Choroid plexus epithelial cell (primary cell): ENCODE measurements at regions not wholly inside any gene's neighbourhood (a gene's known extent, or its start where the extent isn't known, plus 50 kb on each side); places are given as distances from the start of the nearest gene placed in this dataset.
"Not testable (repeated sequence)": the region's sequence is repeated elsewhere in the genome, so short reads cannot be mapped to it uniquely, and the experiment has no call there.

Experiments used
- DNase-seq: peaks from one replicate; pipeline ENCODE4 v3.0.0-alpha.2; 2010; ENCODE audit warnings: low read depth
- H3K4me3 ChIP-seq: 2 replicates; pipeline ENCODE4 v1.5.1; 2011; ENCODE audit warnings: low read depth, mild to moderate bottlenecking, control low read depth, low read length, moderate library complexity
- TF ChIP-seq, protein P1 (sequence below): conservative IDR thresholded peaks from 2 replicates; pipeline ENCODE4 v1.5.1; 2011; ENCODE audit warnings: low read depth, mild to moderate bottlenecking, control low read depth, inconsistent platforms, low read length, moderate library complexity

GRCh38 chr3:159030886-159031679 is 229.2 kb downstream of the MFSD1 start:
- TF ChIP-seq, protein P1, sequence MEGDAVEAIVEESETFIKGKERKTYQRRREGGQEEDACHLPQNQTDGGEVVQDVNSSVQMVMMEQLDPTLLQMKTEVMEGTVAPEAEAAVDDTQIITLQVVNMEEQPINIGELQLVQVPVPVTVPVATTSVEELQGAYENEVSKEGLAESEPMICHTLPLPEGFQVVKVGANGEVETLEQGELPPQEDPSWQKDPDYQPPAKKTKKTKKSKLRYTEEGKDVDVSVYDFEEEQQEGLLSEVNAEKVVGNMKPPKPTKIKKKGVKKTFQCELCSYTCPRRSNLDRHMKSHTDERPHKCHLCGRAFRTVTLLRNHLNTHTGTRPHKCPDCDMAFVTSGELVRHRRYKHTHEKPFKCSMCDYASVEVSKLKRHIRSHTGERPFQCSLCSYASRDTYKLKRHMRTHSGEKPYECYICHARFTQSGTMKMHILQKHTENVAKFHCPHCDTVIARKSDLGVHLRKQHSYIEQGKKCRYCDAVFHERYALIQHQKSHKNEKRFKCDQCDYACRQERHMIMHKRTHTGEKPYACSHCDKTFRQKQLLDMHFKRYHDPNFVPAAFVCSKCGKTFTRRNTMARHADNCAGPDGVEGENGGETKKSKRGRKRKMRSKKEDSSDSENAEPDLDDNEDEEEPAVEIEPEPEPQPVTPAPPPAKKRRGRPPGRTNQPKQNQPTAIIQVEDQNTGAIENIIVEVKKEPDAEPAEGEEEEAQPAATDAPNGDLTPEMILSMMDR, result no peak
- H3K4me3 ChIP-seq, result no peak overlapping the region
- no peak for DNase-seq

DNA sequence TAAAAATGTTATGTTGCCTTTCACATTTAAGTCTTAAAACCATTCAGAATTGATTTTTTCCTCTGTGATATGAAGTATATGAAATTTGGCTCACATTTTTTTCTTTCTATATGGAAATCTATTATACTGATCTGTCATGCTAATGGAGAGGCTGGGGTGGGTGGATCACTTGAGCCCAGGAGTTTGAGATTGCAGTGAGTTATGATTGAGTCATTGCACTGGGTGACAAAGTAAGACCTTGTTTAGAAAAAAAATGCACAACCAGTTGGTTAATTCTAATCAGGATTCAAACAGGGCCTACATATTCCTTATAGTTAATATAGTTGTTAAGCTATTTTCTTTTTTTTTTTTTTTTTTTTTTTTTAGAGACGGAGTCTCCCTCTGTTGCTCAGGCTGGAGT is 230.5 kb downstream of the MFSD1 start:
- DNase-seq, result no peak
- TF ChIP-seq, protein P1, result no peak

GRCh38 chr3:159038405-159038804 is 236.6 kb downstream of the MFSD1 start:
- no peak overlapping the region for H3K4me3 ChIP-seq
- TF ChIP-seq, protein P1, result no peak
- DNase-seq, result no peak

More for the DNA sequence above, 230.5 kb downstream of the MFSD1 start:
- no peak overlapping the region for H3K4me3 ChIP-seq

GRCh38 chr3:159039286-159039685 is 237.4 kb downstream of the MFSD1 start:
- H3K4me3 ChIP-seq, result no peak overlapping the region
- TF ChIP-seq, protein P1, result no peak

GRCh38 chr3:159045279-159045885 is 243.5 kb downstream of the MFSD1 start:
- TF ChIP-seq, protein P1, result no peak
- no peak for DNase-seq
- H3K4me3 ChIP-seq, result no peak overlapping the region

More at GRCh38 chr3:159039286-159039685, 237.4 kb downstream of the MFSD1 start:
- DNase-seq, result no peak

- no peak overlapping the region for H3K4me3 ChIP-seq
- TF ChIP-seq, protein P1, result no peak
- DNase-seq, result no peak
These were observed 245.5 kb downstream of the MFSD1 start for GRCh38 chr3:159047361-159047760.

DNA sequence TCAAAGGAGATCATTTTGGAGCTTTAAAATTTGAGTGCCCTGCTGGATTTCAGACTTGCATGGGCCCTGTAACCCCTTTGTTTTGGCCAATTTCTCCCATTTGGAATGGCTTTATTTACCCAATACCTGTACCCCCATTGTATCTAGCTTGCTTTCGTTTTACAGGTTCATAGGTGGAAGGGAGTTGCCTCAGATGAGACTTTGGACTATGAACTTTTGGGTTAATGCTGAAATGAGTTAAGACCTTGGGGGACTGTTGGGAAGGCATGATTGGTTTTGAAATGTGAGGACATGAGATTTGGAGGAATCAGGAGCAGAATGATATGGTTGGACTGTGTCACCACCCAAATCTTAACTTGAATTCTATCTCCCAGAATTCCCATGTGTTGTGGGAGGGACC is 250.6 kb downstream of the MFSD1 start:
- not testable (repeated sequence) for DNase-seq, H3K4me3 ChIP-seq
